NCI-H774 (cell line): ENCODE measurements at regions not wholly inside any gene's neighbourhood (a gene's known extent, or its start where the extent isn't known, plus 50 kb on each side); places are given as distances from the start of the nearest gene placed in this dataset.

ENCODE experiments used
- DNase-seq: peaks from one replicate; lab custom pipeline; 2025; lab: John Stamatoyannopoulos, UW

DNA sequence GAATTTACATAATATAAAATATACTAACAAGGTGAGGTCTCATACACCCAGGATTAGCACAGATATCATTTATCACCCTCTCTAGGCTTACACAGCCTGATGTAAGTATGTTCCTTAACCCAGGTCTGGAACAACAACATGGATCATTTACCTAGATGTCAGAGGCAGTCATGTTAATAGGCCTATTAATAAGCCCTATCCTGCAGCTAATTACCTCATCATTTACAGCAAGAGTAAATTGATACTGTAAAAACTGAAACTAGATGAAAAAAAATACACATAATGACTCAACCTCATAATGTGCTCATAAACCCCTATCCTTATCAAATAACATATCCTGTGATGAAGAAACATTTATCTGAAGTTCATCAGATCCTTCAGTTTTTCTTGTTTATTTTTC, 334.3 kb upstream of the MANEA start:
- no peak for DNase-seq

DNA sequence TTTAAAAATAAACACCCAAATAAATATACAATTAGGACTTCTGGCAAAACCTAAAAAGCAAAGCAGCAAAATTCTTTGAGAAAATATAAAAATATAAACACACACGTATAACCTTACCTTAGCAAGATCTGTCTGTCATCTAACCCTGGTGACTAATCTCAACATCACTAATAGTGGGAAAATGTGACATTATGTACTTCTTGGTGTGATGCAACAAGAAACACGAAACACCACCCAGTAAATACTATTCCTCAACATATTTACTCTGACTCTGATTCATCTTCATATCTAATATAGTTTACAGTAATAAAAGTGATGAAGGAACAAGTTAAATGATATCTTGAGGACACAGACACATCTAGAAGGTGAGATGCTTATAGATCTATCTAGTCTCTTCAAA, 332.6 kb upstream of the MANEA start:
- DNase-seq = no peak

GRCh38 chr6:95248499-95248898, 328.8 kb upstream of the MANEA start:
- DNase-seq = no peak

GRCh38 chr6:95249175-95249574, 328.2 kb upstream of the MANEA start:
- DNase-seq = no peak

DNA sequence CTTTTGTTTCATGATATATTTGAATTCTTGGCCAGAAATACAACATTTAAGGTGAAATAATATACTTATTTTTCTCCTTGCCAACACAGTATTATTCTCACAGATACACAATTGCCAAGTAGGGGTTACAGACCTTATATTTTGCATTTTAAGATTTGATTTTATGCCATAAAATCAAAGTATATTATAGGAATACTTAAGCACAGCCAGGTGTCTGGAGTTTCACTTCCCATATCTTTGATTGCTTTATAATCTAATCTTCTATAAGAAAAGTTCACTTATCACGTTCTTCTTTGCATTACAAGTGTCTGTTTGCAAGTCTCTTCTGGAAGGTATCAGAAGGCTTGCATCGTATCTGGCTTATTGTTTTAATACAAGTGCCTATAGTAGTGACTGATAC, 327.7 kb upstream of the MANEA start:
- no peak for DNase-seq

DNA sequence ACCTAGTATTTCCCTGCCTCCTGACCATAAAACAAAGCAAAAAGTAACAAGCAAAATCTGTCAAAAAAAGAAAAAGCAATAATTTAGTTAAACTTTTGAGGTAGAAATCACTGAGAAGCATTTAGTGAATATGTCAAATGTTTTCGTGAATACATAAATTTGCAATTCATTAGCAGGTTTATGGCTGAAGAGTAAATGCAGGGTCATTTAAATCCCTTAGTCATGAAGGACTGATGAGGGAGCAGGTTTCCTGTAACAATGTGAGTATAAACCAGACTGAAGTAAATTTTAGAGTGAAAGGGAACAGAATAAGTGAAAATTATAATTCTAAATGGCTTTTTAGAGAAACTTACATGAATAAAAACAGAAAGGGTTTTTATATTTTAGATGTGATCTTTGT, 313.5 kb upstream of the MANEA start:
- DNase-seq = no peak

DNA sequence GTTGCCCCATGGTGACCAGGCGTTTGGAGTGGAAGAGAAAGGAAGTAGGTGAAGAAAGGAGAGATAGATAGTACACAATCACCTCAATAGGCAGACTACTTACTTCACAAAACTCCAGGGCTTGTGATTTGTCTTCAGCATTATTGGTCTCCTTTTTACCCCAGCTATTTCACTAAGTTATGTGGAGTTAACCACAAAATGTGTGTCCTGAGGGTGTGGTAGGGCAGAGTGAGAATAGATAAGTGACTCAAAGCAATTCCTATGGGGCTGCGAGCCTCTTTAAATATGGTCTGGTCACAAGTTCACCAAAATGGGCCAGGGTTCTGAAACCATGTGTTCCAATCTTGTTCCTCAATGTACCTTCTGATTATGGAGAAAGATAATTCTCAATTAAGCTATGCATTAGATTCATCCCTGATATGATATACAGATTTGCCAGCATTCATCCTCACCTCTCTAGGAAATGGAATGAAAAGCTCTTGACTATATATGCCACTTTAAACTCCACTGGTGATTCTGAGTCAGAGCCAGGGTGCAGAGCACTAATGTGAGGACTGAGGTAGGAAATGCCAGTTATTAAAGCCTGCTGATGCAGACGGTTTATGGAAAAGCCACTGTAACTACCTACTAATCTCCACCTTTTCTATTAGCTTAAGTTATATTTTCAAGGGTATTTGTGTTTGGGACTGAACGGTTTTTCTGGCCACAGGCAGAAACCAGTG, 310.6 kb upstream of the MANEA start:
- no peak for DNase-seq

GRCh38 chr6:95274686-95275235, 302.6 kb upstream of the MANEA start:
- DNase-seq = no peak

GRCh38 chr6:95279616-95280015, 297.7 kb upstream of the MANEA start:
- DNase-seq = no peak

DNA sequence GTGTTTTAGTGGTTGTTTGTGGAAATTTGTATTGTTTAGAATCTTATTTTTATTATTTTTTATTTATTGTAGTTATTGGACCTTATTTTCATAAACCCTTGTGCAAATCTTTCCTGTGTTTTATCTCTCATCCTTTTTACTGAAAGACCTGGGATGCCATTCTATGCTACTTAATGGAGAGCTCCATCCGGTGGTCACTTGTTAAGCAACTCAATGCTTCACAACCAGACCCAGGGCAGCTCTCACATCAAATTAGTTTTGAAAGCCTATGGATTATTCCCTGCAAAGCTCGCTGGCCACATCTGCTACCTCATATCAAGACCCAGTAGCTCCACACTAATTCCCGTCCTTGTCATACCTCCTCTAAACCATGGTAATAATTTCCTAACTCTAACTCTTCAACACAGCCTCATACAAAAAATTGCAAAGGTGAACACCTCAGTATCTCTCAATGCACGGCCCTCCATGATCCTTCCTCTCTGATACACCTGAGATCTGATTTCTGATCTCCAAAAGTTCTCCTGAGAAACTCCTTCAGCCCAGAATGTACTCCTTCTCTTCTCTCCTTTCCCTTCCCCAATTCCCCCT, 296.6 kb upstream of the MANEA start:
- peak; percentile 8 for DNase-seq

GRCh38 chr6:95285881-95286280, 291.5 kb upstream of the MANEA start:
- no peak for DNase-seq

DNA sequence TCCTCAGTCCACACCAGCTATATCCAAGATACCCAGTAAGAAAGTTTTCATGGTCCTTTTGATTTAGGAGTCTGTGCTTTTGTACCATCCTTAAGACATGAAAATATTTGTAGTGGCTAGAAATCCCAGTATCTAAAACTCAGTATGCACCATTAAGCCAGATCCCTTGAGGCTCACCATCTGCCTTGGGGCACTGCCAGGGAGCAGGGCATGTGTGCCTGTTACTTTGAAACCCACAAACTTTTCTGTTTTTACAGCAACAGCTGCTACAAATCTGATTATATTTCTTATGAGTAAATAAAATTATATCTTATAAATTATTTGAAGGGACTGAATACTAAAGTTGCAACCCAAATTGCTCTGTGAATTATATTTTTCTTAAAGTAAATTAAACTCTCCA, 290.5 kb upstream of the MANEA start:
- no peak for DNase-seq

GRCh38 chr6:95288251-95288650, 289.1 kb upstream of the MANEA start:
- no peak for DNase-seq

DNA sequence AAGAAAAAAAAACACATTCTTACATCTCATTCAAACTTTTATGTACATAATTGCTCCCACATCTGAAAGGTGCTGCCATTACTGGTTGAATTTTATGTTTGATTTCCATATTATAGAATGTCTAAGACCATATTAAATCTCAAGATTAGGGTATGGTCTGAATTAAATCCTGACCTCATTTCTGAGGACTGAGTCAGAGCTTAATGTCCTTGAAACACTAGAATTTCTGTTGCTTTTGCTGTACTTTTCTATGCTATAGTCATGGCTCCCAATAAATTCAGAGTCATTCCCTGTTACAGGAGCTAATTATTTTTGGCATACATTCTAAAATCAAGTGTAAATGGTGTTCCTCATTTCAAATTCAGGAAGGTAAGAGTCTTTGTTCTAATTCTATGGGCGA, 285.3 kb upstream of the MANEA start:
- DNase-seq = no peak

DNA sequence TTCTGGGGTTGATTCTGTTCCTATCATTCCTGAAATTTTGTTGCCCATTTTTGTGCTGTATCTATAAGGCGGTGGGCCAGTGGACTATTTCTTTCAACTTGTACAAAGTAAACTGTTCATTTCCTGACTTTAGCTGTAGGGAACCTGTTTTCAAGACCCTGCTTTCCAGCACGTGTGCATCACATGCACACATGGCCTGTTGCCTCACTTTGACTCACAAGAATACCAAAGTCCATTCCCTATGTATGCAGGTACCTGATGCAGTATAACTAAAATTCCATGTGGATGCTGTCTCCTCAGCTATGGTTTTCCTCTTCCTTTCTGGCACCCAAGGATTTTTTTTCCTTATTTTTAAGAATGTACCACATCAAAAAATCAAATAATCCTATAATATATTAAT, 284.1 kb upstream of the MANEA start:
- DNase-seq = no peak

GRCh38 chr6:95294043-95294442, 283.3 kb upstream of the MANEA start:
- no peak for DNase-seq

DNA sequence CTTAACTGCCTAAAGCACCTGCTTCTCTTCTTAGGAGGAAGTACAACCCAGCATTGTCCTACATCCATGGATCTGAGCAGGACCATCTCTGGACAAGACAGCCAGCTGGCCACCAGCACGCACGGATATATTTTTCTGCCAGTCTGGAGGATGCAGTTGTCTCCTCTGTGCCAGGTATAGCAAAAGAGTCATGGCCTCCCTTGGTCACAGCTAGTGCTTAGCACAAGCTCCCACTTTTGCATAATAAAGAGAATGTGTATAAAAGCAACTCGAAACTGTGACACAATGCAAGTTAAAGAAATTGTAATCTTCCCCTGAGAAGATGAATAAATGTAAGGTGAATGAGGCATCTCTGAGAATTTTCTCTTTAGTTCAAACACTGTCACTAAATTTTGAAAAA, 267.8 kb upstream of the MANEA start:
- DNase-seq = no peak

DNA sequence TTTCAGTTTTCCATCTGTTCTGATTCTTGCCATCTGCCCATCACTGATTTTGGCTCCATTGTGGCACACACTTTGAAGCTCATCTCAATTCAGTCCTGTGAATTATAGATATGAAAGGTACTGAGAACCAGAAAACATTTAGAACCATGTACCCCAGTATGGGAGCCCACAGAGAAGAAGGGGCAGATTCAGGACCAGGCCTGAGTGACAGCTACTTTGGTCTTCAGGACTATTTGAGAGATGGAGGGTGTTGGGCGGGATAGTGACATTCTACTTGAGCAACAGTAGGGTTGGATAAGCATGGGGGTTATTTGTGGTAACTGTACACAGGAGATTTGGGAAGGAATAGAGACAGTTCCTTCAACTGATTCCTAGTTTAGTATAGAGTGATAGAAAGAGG, 259.2 kb upstream of the MANEA start:
- DNase-seq = no peak

DNA sequence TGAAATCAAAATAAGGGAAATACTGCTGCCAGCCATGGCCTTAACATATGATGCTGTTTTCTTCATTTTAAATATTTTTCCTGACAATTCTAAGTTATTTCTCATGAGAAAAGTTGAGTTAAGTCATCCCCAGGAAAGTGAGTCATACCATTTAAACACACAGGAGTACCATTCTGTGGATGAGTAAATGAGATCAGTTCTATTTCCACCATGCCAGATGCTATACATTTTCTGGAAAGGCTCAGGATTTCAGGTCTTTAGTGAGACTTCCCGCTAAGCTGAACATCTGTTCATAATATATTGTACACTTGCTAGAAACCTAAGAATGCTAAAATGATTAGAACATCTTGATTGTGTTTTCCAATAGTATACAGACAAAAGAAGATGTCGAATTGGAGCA, 256.2 kb upstream of the MANEA start:
- DNase-seq = no peak

DNA sequence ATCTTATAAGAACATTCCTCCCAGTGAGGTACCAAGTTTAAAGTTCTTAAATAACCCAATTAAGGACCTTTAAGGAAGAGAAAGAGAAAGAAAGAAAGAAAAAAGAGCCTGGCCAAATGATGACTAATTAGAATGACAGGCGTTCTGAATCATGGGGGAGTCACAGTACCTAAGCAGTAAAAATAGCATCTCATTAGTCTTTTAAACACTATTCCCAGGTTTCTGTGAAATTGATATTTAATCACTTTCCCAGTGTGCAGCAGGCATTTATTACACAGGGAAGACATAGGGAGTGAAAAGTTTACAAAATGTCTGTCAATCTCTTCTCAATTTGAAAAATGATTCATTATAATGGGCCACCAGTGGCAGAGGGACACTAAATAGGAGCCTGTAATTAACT, 251.4 kb upstream of the MANEA start:
- no peak for DNase-seq

GRCh38 chr6:95328231-95328630, 249.1 kb upstream of the MANEA start:
- no peak for DNase-seq

DNA sequence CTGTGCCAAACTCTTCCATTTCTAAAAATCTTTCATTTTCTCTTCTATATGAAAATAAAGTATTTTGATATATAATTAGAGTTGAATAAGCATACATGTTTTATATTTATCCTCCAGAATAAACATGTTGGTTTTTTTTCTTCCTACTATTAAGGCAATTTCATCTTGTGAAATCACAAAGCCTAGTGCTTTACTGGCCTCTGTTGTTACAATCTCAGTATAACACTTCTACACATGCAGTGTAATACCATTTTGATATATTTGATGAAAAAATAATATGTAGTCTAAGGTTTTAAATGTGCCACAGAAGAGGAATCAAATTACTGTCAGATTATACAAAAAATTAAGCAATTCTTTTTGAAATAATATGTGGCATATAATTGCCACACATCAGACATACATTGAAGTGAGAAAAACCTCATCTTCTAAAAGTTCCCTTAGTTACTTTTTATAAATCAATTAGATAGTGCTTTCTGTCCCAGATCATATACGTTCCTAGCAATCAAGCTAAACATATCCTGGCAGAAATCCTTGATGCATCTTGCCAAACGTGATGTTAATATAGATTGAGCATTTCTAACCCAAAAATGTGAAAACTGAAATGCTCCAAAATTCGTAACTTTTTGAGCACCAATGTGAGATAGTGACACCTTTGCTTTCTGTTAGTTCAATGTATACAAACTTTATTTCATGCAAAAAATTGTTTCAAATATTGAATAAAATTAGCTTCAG, 225.1 kb upstream of the MANEA start:
- DNase-seq = no peak

DNA sequence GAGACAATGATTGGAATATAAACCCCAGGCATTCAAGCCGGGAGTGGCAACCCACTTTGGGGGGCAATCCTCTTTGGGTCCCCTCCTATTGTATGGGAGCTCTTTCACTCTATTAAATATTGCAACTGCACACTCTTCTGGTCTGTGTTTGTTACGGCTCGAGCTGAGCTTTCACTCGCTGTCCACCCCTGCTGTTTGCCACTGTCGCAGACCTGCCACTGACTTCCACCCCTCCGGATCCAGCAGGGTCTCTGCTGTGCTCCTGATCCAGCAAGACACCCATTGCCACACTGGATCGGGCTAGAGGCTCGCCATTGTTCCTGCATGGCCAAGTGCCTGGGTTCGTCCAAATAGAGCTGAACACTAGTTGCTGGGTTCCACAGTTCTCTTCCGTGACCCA, 222.8 kb upstream of the MANEA start:
- DNase-seq = no peak
